SK-N-SH (cell line): ENCODE measurements at regions not wholly inside any gene's neighbourhood (a gene's known extent, or its start where the extent isn't known, plus 50 kb on each side); places are given as distances from the start of the nearest gene placed in this dataset.

ENCODE experiments used
- CTCF ChIP-seq: fragments of 200-600 bp; sonication (generic); IDR thresholded peaks from 2 replicates; pipeline ENCODE4 v1.6.1; 2017; ENCODE audit warnings: antibody characterized with exemption, mild to moderate bottlenecking, moderate library complexity
- ELF1 ChIP-seq: IDR thresholded peaks from 2 replicates; pipeline ENCODE4 v1.4.0; 2012
- FOSL2 ChIP-seq: IDR thresholded peaks from 2 replicates; pipeline ENCODE4 v1.4.0; 2012; ENCODE audit warnings: low read depth, mild to moderate bottlenecking, moderate library complexity, borderline replicate concordance
- FOXJ3 ChIP-seq: sonication (generic); formaldehyde crosslinking; IDR thresholded peaks from 2 replicates; pipeline ENCODE4 v1.5.1; 2020; ENCODE audit warnings: mild to moderate bottlenecking, missing genetic modification reagents
- JUND ChIP-seq: IDR thresholded peaks from 2 replicates; pipeline ENCODE4 v1.4.0; 2012
- MEF2A ChIP-seq: IDR thresholded peaks from 2 replicates; pipeline ENCODE4 v1.4.0; 2012; ENCODE audit warnings: low read depth, borderline replicate concordance
- NFIC ChIP-seq: IDR thresholded peaks from 2 replicates; pipeline ENCODE4 v1.4.0; 2012; ENCODE audit warnings: borderline replicate concordance
- NRF1 ChIP-seq: IDR thresholded peaks from 2 replicates; pipeline ENCODE4 v1.6.1; 2012; ENCODE audit warnings: low read depth, mild to moderate bottlenecking, low read length
- POLR2AphosphoS5 ChIP-seq: IDR thresholded peaks from 2 replicates; pipeline ENCODE4 v1.6.1; 2012; ENCODE audit warnings: low read depth, low read length
- RXRA ChIP-seq: IDR thresholded peaks from 2 replicates; pipeline ENCODE4 v1.4.0; 2012; ENCODE audit warnings: low read depth, mild to moderate bottlenecking, borderline replicate concordance

GRCh38 chr1:5662744-5663126, 329.5 kb downstream of the NPHP4 start:
- no peak for TF ChIP-seq NRF1
- TF ChIP-seq FOSL2: no peak
- no peak for TF ChIP-seq NFIC
- TF ChIP-seq JUND: no peak
- TF ChIP-seq CTCF: no peak
- TF ChIP-seq POLR2AphosphoS5: no peak
- TF ChIP-seq MEF2A: no peak
- no peak for TF ChIP-seq RXRA
- TF ChIP-seq ELF1: no peak
- TF ChIP-seq FOXJ3 (CRISPR knock-in tag): no peak
